DMS153 treated with DMSO at 0.1 percent for 48 hours (cell line): ENCODE measurements at regions not wholly inside any gene's neighbourhood (a gene's known extent, or its start where the extent isn't known, plus 50 kb on each side); places are given as distances from the start of the nearest gene placed in this dataset.
A peak's percentile ranks its signal among the peaks of the same experiment; 100 is the strongest.

Experiments used
- DNase-seq: peaks from one replicate; lab custom pipeline; 2025; ENCODE audit not compliant: unreplicated experiment; lab: John Stamatoyannopoulos, UW

DNA sequence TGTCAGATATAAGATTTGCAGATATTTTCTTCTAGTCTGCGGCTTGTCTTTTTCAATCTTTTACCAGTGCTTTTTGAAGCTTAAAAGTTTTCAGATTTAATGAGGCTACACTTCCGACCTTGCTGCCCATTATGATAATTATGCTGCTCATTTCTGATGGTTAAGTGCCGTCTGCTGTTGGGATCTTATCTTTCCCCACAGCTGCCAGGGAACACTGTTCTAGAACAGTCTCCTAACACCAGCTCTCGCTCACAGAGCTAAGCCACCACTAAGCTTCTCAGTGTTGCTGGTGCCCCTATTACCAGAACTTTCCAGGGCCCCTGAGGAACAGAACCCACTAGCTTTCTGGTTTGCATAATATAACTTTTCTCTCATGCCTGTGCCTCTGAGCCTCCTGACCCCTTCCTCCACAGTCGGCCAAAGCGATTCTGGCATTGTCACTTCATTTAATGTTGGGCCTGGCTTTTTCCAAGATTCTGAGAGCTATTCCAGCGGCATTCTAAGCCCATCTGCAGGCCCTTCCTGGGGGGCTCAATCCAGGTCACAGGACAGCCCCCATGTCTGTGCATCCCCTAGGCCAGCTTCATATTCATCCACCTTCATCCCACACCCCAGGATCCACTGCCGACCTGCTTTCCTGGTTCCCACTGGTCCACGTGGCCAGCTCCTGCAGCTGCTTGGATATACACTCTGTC lies 237.0 kb downstream of the PTPRU start:
- DNase-seq, result no peak

- DNase-seq, result no peak
Observed at GRCh38 chr1:29471487-29472313, 235.4 kb downstream of the PTPRU start.

- no peak for DNase-seq
Observed at GRCh38 chr1:29470788-29471119, 234.4 kb downstream of the PTPRU start.

- DNase-seq, result peak; percentile 26
Observed at GRCh38 chr1:29470087-29470787, 233.9 kb downstream of the PTPRU start.

DNA sequence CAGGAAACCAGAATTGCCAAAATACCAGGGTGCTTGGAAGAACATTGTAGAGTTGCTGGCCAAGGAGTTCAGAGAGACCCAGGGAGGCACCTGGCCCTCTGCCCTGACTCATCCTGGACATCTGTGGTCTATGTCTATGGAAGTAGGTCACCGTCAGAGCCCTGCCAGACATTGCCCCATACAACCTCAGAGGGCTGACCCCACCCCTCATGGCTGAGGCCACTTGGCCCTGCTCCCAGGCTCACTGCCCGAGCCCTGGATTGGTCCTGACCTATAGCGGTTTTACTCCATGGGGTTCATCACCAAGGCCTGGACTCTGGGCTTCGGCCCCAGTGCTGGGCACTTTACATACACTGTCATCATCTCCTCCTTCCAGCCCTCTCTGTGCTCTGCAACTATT lies 233.1 kb downstream of the PTPRU start:
- no peak for DNase-seq

GRCh38 chr1:29467989-29468900 lies 231.9 kb downstream of the PTPRU start:
- no peak for DNase-seq

DNA sequence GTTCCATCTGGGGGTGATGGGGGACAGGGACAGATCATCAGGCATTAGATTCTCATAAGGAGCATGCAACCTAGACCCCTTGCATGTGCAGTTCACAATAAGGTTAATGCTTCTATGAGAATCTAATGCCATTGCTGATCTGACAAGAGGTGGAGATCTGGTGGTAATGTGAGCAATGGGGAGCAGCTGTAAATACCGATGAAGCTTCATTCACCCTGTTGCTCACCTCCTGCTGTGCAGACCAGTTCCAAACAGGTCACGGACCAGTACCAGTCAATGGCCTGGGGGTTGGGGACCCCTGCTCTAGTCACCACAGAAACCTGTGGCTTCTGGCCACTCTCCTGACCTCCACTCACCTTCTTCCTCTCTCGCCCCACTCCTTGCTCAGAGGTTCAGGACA lies 229.9 kb downstream of the PTPRU start:
- DNase-seq, result no peak

GRCh38 chr1:29465755-29466154 lies 229.4 kb downstream of the PTPRU start:
- no peak for DNase-seq

- no peak for DNase-seq
Observed at GRCh38 chr1:29462096-29462495, 225.8 kb downstream of the PTPRU start.

- DNase-seq, result no peak
Observed at GRCh38 chr1:29461115-29461739, 224.9 kb downstream of the PTPRU start.

DNA sequence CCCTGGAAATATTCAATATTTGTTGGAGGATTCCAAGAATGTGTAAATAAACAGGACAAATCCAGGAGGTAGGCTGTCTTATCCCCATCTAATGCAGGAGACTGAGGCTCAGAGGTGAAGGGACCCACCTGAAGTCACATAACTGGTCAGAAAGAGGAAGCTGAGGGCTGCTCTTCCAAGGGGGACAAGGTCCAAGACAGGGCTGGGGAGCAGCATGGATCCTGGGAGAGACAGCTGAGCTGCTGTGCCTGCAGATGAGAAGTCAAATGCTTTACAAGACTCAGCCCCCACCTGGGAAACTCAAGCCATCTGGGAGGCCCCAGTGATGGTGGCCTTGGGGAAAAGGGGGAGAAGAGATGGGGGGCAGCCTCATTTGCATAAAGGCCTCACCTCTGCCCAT lies 224.4 kb downstream of the PTPRU start:
- DNase-seq, result no peak

- no peak for DNase-seq
Observed at GRCh38 chr1:29460041-29460610, 223.8 kb downstream of the PTPRU start.

- DNase-seq, result no peak
Observed at GRCh38 chr1:29459620-29459945, 223.3 kb downstream of the PTPRU start.

DNA sequence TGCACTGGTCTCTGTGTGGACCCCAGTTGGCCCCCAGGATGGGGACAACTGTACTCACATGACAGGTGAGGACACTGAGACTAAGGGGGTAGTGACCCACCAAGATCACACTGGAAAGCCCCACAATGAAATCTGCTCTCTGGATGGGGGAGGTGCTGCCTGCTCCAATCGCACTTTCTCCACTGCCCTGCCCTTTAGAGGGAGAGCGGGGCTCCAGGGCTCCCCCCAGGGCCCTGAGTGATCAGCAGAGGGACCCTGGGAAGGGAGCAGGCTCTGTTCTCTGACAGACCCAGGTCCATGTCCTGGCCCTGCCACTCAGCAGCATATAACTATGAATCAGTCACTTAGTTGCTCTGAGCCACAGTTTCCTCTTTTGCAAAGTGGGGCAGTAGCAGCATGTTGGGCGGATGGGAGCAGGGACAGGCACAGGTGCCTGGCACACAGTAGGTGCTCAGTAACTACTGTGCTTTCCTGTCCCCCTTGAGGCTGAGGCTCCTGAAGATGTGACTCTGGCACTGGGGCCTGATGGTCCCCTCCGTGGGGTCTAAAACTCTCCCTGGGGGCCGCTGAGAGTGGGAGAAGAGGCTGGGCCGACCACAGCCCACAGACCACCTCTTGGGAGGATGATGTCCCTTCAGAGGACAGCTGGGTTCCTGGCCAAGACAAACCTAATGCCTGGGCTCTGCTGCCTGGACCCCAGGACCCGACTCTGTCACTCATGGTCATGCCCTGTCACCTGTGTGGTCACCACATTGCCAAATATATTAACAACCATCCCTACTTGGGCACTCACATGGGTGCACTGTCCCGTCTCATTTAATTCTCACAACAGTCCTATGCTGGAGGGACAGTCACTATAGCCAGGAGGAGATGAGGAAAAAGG lies 222.7 kb downstream of the PTPRU start:
- no peak for DNase-seq

- no peak for DNase-seq
Observed at GRCh38 chr1:29457496-29458368, 221.4 kb downstream of the PTPRU start.

DNA sequence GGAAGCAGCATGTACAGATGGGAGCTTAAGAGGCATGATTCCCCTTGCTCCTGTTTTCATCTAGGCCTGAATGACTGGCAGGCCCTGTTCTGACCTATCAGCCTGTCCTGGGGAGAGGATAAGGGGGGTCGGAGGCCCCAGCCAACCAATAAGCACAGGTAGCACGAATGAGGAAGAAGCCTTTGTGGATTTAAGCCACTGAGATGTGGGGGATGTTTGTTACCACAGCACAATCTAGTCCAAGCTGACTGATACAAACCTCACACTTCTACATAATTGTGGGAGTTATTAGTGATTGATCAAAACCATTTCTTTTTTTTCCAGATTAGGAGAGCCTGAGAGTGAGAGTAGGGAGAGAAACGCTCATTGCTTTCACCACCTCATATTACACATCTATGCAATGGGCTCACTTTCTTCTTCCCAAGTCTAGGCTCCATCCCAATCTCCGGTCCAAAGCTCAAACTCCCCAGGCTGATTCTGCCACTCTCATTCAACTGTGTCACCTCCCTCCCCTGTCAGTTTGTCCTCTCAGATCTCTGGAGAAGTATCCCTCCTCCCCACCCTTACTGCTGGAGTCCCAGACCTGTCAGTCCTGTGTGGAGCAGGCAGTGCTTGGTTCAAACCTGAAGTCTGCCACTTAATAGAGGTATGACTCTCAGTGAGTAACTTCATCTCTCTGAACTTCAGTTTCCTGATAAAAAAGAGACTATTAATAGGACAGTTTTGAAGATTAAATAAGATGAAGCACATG lies 220.5 kb downstream of the PTPRU start:
- no peak for DNase-seq

DNA sequence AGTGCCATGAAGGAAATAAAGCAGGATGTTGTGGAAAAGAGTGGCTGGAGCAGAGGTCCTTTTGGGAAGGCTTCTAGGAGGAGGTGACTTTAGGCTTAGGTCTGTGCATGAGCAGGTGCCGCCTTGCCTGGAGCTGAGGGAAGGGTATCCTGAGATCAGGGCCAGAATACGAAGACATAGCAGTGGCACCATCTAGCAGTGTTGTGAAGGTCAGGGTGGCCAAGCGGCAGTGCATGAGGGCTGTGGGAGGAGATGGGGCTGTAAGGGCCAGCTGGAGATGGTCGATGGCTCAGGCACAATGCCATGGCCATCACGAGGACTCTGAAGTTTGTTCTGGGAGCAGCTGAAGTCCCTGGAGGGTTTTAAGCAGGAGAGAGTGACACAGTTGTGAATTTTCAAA lies 219.5 kb downstream of the PTPRU start:
- no peak for DNase-seq
